ENCODE measurements at regions not wholly inside any gene's neighbourhood (a gene's known extent, or its start where the extent isn't known, plus 50 kb on each side); places are given as distances from the start of the nearest gene placed in this dataset.

DNA sequence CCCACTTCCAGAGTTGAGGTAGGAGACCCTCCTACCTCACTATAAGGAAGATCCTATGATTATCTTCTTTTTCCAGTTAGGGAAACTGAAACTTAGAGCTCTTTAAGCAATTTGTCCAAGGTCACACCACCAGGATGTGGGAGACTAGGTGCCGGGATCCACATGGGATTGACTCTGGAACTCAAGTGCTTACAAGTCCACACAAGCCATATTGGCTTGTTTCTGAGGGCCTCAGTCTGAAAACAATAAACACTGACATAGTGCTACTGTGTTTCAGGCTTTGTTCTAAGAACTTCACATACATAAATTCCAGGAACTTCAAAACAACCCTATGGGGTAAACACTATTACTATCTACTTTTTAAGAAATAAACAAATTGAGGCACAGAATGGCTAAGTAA is 481.3 kb downstream of the ZSWIM6 start:
- TF ChIP-seq RAD21 (conservative IDR thresholded peaks at IDR 0.05 in 1 of 2, IDR thresholded peaks at IDR 0.05 in 1 of 2) = no peak
- TF ChIP-seq, protein P1, sequence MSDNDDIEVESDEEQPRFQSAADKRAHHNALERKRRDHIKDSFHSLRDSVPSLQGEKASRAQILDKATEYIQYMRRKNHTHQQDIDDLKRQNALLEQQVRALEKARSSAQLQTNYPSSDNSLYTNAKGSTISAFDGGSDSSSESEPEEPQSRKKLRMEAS (IDR thresholded peaks at IDR 0.05) = no peak
- no peak for TF ChIP-seq JUNB (IDR thresholded peaks at IDR 0.05)
- TF ChIP-seq POLR2A (IDR thresholded peaks at IDR 0.05; ENCODE audit: low read length) = no peak
- no peak for TF ChIP-seq HDAC2 (IDR thresholded peaks at IDR 0.05)
- no peak for TF ChIP-seq MAZ (IDR thresholded peaks at IDR 0.05; ENCODE audit: borderline replicate concordance, low read depth, low read length)
- TF ChIP-seq, protein P2, sequence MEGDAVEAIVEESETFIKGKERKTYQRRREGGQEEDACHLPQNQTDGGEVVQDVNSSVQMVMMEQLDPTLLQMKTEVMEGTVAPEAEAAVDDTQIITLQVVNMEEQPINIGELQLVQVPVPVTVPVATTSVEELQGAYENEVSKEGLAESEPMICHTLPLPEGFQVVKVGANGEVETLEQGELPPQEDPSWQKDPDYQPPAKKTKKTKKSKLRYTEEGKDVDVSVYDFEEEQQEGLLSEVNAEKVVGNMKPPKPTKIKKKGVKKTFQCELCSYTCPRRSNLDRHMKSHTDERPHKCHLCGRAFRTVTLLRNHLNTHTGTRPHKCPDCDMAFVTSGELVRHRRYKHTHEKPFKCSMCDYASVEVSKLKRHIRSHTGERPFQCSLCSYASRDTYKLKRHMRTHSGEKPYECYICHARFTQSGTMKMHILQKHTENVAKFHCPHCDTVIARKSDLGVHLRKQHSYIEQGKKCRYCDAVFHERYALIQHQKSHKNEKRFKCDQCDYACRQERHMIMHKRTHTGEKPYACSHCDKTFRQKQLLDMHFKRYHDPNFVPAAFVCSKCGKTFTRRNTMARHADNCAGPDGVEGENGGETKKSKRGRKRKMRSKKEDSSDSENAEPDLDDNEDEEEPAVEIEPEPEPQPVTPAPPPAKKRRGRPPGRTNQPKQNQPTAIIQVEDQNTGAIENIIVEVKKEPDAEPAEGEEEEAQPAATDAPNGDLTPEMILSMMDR (IDR thresholded peaks at IDR 0.05) = no peak
- TF ChIP-seq EP300 (IDR thresholded peaks at IDR 0.05) = no peak
- no peak for TF ChIP-seq SMC3 (IDR thresholded peaks at IDR 0.05)
- TF ChIP-seq, protein P3, sequence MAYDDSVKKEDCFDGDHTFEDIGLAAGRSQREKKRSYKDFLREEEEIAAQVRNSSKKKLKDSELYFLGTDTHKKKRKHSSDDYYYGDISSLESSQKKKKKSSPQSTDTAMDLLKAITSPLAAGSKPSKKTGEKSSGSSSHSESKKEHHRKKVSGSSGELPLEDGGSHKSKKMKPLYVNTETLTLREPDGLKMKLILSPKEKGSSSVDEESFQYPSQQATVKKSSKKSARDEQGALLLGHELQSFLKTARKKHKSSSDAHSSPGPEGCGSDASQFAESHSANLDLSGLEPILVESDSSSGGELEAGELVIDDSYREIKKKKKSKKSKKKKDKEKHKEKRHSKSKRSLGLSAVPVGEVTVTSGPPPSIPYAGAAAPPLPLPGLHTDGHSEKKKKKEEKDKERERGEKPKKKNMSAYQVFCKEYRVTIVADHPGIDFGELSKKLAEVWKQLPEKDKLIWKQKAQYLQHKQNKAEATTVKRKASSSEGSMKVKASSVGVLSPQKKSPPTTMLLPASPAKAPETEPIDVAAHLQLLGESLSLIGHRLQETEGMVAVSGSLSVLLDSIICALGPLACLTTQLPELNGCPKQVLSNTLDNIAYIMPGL (CRISPR knock-in tag; IDR thresholded peaks at IDR 0.05; ENCODE audit: borderline replicate concordance) = no peak
- TF ChIP-seq, protein P4, sequence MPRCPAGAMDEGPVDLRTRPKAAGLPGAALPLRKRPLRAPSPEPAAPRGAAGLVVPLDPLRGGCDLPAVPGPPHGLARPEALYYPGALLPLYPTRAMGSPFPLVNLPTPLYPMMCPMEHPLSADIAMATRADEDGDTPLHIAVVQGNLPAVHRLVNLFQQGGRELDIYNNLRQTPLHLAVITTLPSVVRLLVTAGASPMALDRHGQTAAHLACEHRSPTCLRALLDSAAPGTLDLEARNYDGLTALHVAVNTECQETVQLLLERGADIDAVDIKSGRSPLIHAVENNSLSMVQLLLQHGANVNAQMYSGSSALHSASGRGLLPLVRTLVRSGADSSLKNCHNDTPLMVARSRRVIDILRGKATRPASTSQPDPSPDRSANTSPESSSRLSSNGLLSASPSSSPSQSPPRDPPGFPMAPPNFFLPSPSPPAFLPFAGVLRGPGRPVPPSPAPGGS (IDR thresholded peaks at IDR 0.05) = no peak
